ENCODE measurements at regions not wholly inside any gene's neighbourhood (a gene's known extent, or its start where the extent isn't known, plus 50 kb on each side); places are given as distances from the start of the nearest gene placed in this dataset.

DNA sequence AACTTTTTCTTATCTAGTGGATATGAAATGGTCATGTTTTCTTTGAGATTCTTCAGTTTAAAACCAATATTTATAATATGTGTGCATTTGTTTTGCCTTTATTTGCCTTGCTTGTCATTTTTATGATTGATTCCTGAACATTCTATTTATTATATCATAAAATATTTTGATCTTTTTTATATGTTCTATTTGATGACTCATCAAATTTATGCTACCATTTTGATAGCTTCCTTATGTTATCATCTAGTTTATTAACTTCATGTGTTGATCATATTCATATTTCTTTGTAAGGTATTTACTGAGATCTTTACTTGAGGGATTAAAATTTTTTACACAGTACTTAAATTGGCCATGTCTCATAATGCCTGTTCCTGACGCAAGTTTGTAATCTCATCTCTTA lies 1650.0 kb downstream of the AMY1C start:
- Histone ChIP-seq H3K36me3 (ENCODE audit: insufficient read depth, low read length, poor library complexity, severe bottlenecking) (no peaks in the 10 kb centered on the region), H3K4me3 (ENCODE audit: low read depth, low read length, poor library complexity, severe bottlenecking) (no peak overlapping the region), H3K9me3 (ENCODE audit: low read depth, low read length, poor library complexity, severe bottlenecking) (no peaks in the 10 kb centered on the region), H3K4me1 (ENCODE audit: insufficient read depth, low read length, poor library complexity, severe bottlenecking) (no peaks in the 10 kb centered on the region), H3K27me3 (replicated peaks; ENCODE audit: insufficient read depth, low read depth, low read length, poor library complexity) (no peaks in the 10 kb centered on the region), H3K27ac (ENCODE audit: low read depth, low read length, poor library complexity, severe bottlenecking) (no peak overlapping the region)
- no peak for TF ChIP-seq CTCF (conservative IDR thresholded peaks at IDR 0.05; ENCODE audit: low read depth, low read length)
- no peak for TF ChIP-seq EZH2 (IDR thresholded peaks at IDR 0.05; ENCODE audit: borderline replicate concordance, low read depth, low read length, poor library complexity, severe bottlenecking)
- ChIA-PET POLR2A (ENCODE audit: low non-redundant PET) (no interaction called here), CTCF (no interaction called here)
- BruUV-seq (replicated peaks): no TSS peak
- no peak for DNase-seq (ENCODE audit: low spot score)
- intact Hi-C loops (cut with micrococcal nuclease; ENCODE audit: unreplicated experiment): no loop called here

DNA sequence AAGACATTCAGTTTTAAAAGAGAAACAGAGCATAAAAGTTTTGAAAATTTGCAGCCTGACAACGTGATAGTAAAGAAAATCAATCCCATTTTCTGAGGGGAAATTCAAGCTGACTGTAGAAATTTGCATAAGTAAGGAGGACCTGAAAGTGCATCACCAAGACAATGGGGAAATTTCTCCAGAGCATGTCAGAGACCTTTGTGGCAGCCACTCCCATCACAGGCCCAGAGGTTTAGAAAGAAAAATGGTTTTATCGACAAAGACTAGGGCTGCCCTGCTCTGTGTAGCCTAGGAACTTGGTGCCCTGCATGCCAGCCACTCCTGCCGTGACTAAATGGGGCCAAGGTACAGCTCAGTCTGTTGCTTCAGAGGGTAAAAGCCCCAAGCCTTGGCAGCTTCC lies 1640.2 kb upstream of the PRMT6 start:
- Histone ChIP-seq H3K27me3 (replicated peaks; ENCODE audit: insufficient read depth, low read depth, low read length, poor library complexity) (no peaks in the 10 kb centered on the region), H3K9me3 (ENCODE audit: low read depth, low read length, poor library complexity, severe bottlenecking) (no peaks in the 10 kb centered on the region), H3K36me3 (ENCODE audit: insufficient read depth, low read length, poor library complexity, severe bottlenecking) (no peaks in the 10 kb centered on the region), H3K4me3 (ENCODE audit: low read depth, low read length, poor library complexity, severe bottlenecking) (no peak overlapping the region), H3K27ac (ENCODE audit: low read depth, low read length, poor library complexity, severe bottlenecking) (no peak overlapping the region), H3K4me1 (ENCODE audit: insufficient read depth, low read length, poor library complexity, severe bottlenecking) (no peaks in the 10 kb centered on the region)
- DNase-seq (ENCODE audit: low spot score): no peak
- TF ChIP-seq CTCF (conservative IDR thresholded peaks at IDR 0.05; ENCODE audit: low read depth, low read length) (no peak), EZH2 (IDR thresholded peaks at IDR 0.05; ENCODE audit: borderline replicate concordance, low read depth, low read length, poor library complexity, severe bottlenecking) (no peak)
- intact Hi-C loops (cut with micrococcal nuclease; ENCODE audit: unreplicated experiment): no loop called here
- ChIA-PET CTCF (no interaction called here), POLR2A (ENCODE audit: low non-redundant PET) (no interaction called here)
- BruUV-seq (replicated peaks): no TSS peak

GRCh38 chr1:105419030-105419429 lies 1637.4 kb upstream of the PRMT6 start:
- intact Hi-C loops (cut with micrococcal nuclease; ENCODE audit: unreplicated experiment): no loop called here
- ChIA-PET CTCF (no interaction called here), POLR2A (ENCODE audit: low non-redundant PET) (no interaction called here)
- Histone ChIP-seq H3K27me3 (replicated peaks; ENCODE audit: insufficient read depth, low read depth, low read length, poor library complexity) (no peaks in the 10 kb centered on the region), H3K9me3 (ENCODE audit: low read depth, low read length, poor library complexity, severe bottlenecking) (no peaks in the 10 kb centered on the region), H3K4me1 (ENCODE audit: insufficient read depth, low read length, poor library complexity, severe bottlenecking) (no peaks in the 10 kb centered on the region), H3K27ac (ENCODE audit: low read depth, low read length, poor library complexity, severe bottlenecking) (no peak overlapping the region), H3K36me3 (ENCODE audit: insufficient read depth, low read length, poor library complexity, severe bottlenecking) (no peaks in the 10 kb centered on the region), H3K4me3 (ENCODE audit: low read depth, low read length, poor library complexity, severe bottlenecking) (no peak overlapping the region)
- TF ChIP-seq CTCF (conservative IDR thresholded peaks at IDR 0.05; ENCODE audit: low read depth, low read length) (no peak), EZH2 (IDR thresholded peaks at IDR 0.05; ENCODE audit: borderline replicate concordance, low read depth, low read length, poor library complexity, severe bottlenecking) (no peak)
- DNase-seq (ENCODE audit: low spot score): no peak
- no TSS peak for BruUV-seq (replicated peaks)

Data from A673 (cell line).